HepG2 (cell line): ENCODE measurements at regions not wholly inside any gene's neighbourhood (a gene's known extent, or its start where the extent isn't known, plus 50 kb on each side); places are given as distances from the start of the nearest gene placed in this dataset.

Experiments
- ATAC-seq: fragments of 200-7000 bp; cut with Tn5 transposase; 3 replicates; pipeline ENCODE4 v1.9.1; 2020; ENCODE audit warnings: mild to moderate bottlenecking, moderate library complexity
- BruUV-seq: library from RNA; stranded (reverse); fragments of 400-500 nt; replicated peaks from 2 replicates; lab custom pipeline; 2021; lab: Mats Ljungman, UMichigan
- CTCF ChIA-PET: fragments of 300-600 bp; formaldehyde crosslinking; extraction: SDS; loops from one replicate; lab custom pipeline; 2021; ENCODE audit warnings: low total read pairs, inconsistent platforms, low intra/inter-chr PET ratio; lab: Yijun Ruan, JAX
- POLR2A ChIA-PET: fragments of 350-600 bp; sonication (Branson Sonifier 250); formaldehyde crosslinking; loops from one replicate; lab custom pipeline; 2020; ENCODE audit warnings: antibody characterized with exemption, inconsistent platforms; lab: Yijun Ruan, JAX
- DNase-seq: peaks from one replicate; pipeline ENCODE4 v3.0.0-alpha.2; 2015; ENCODE audit warnings: low spot score
- FAIRE-seq: peaks from 3 replicates; lab custom pipeline; 2011; peaks lifted over from hg19 to GRCh38; lab: Jason Lieb, UNC
- H2AFZ ChIP-seq: one replicate; pipeline ENCODE4 v1.6.1; 2011; ENCODE audit warnings: low read length, inconsistent platforms
- H3K27ac ChIP-seq: fragments of 300-600 bp; 3 replicates; pipeline ENCODE4 v1.8.0; 2011; ENCODE audit warnings: mixed run types, mild to moderate bottlenecking, mixed read lengths, low read length, inconsistent platforms; ENCODE audit not compliant: insufficient read depth; ENCODE audit errors: extremely low read length
- H3K27me3 ChIP-seq, 2 experiments: fragments of 200-600 bp in 1 of 2; 2 replicates in 1 of 2; 3 replicates in 1 of 2; pipeline versions ENCODE4 v1.6.0 to v1.8.0; 2011; ENCODE audit warnings: low read length in 2 of 2, mild to moderate bottlenecking in 2 of 2, moderate library complexity in 2 of 2, inconsistent platforms in 1 of 2; ENCODE audit not compliant: insufficient read depth in 2 of 2, control insufficient read depth in 1 of 2
- H3K36me3 ChIP-seq, 2 experiments: fragments of 200-600 bp in 1 of 2; replicated peaks in 1 of 2; 2 replicates in 1 of 2; 3 replicates in 1 of 2; pipeline versions ENCODE4 v1.5.1 to v1.8.0; 2011; ENCODE audit warnings: low read length in 2 of 2, inconsistent platforms in 1 of 2; ENCODE audit not compliant: insufficient read depth in 2 of 2, control insufficient read depth in 1 of 2
- H3K4me1 ChIP-seq: 2 replicates; pipeline ENCODE4 v1.5.1; 2012; ENCODE audit warnings: low read length, inconsistent platforms; ENCODE audit not compliant: insufficient read depth
- H3K4me2 ChIP-seq: 2 replicates; pipeline ENCODE4 v1.6.0; 2011; ENCODE audit warnings: low read depth, low read length, inconsistent platforms
- H3K4me3 ChIP-seq, 3 experiments: fragments of 200-600 bp in 1 of 3; sonication (generic), shearing (Covaris generic) in 1 of 3; replicated peaks in 1 of 3; 2 replicates each; pipeline ENCODE4 v1.5.1; 2011 to 2016; ENCODE audit warnings: low read length in 3 of 3, inconsistent platforms in 2 of 3, low read depth in 2 of 3, mild to moderate bottlenecking in 2 of 3, control low read depth in 1 of 3, mixed read lengths in 1 of 3; ENCODE audit not compliant: insufficient read depth in 1 of 3
- H3K79me2 ChIP-seq: one replicate; pipeline ENCODE4 v1.6.1; 2011; ENCODE audit warnings: low read length, inconsistent platforms; ENCODE audit not compliant: insufficient read depth
- H3K9ac ChIP-seq: 2 replicates; pipeline ENCODE4 v1.6.0; 2011; ENCODE audit warnings: mild to moderate bottlenecking, low read depth, low read length, inconsistent platforms; ENCODE audit not compliant: insufficient read depth
- H3K9me3 ChIP-seq: 2 replicates; pipeline ENCODE4 v1.5.1; 2012; ENCODE audit warnings: mild to moderate bottlenecking, low read length
- H4K20me1 ChIP-seq: 2 replicates; pipeline ENCODE4 v1.6.0; 2011; ENCODE audit warnings: inconsistent platforms, mild to moderate bottlenecking, low read length, moderate library complexity; ENCODE audit not compliant: insufficient read depth
- GATA4 ChIP-seq: sonication (generic); IDR thresholded peaks from 2 replicates; pipeline ENCODE4 v1.6.1; 2016; ENCODE audit warnings: antibody characterized with exemption, low read depth, borderline replicate concordance
- GMEB1 ChIP-seq: sonication (generic); formaldehyde crosslinking; IDR thresholded peaks from 2 replicates; pipeline ENCODE4 v1.5.1; 2020; ENCODE audit warnings: missing genetic modification reagents, mild to moderate bottlenecking, borderline replicate concordance
- IKZF1 ChIP-seq: fragments of 450-650 bp; IDR thresholded peaks from 2 replicates; pipeline ENCODE4 v1.7.1; 2016
- MXI1 ChIP-seq: IDR thresholded peaks from 3 replicates; pipeline ENCODE4 v1.6.1; 2012; ENCODE audit warnings: low read depth, low read length, inconsistent platforms, borderline replicate concordance
- NFKB2 ChIP-seq: sonication (generic); formaldehyde crosslinking; IDR thresholded peaks from 2 replicates; pipeline ENCODE4 v1.4.0; 2020; ENCODE audit warnings: missing genetic modification reagents, borderline replicate concordance
- NFYB ChIP-seq: sonication (generic); formaldehyde crosslinking; IDR thresholded peaks from 2 replicates; pipeline ENCODE4 v1.4.0; 2020; ENCODE audit warnings: missing genetic modification reagents
- PRMT3 ChIP-seq: sonication (generic); formaldehyde crosslinking; IDR thresholded peaks from 2 replicates; pipeline ENCODE4 v1.8.1; 2022; ENCODE audit warnings: low read depth, mild to moderate bottlenecking, moderate library complexity, missing genetic modification reagents, borderline replicate concordance
- SMAD3 ChIP-seq: sonication (generic); formaldehyde crosslinking; IDR thresholded peaks from 2 replicates; pipeline ENCODE4 v1.4.0; 2020; ENCODE audit warnings: missing genetic modification reagents
- SMC3 ChIP-seq: IDR thresholded peaks from 2 replicates; pipeline ENCODE4 v1.6.1; 2011; ENCODE audit warnings: low read length, improper control_type of control experiment
- ZBED4 ChIP-seq: sonication (generic); formaldehyde crosslinking; IDR thresholded peaks from 2 replicates; pipeline ENCODE4 v1.4.0; 2020; ENCODE audit warnings: missing genetic modification reagents, borderline replicate concordance
- ZNF143 ChIP-seq: sonication (generic); formaldehyde crosslinking; IDR thresholded peaks from 2 replicates; pipeline ENCODE4 v1.4.0; 2020; ENCODE audit warnings: missing genetic modification reagents
- ZNF367 ChIP-seq: sonication (generic); formaldehyde crosslinking; IDR thresholded peaks from 2 replicates; pipeline ENCODE4 v1.4.0; 2020; ENCODE audit warnings: missing genetic modification reagents, borderline replicate concordance
- WGBS: methylation state at CpG from one replicate; pipeline ENCODE4 v1.1.6; 2017; ENCODE audit warnings: low lambda C conversion rate; 5-methylcytosine and 5-hydroxymethylcytosine counted together
- in situ Hi-C: cut with HindIII; loops from 2 replicates; pipeline ENCODE4 v1.10.0; 2017; ENCODE audit warnings: low pct_unique_long_range_greater_than_20kb; ENCODE audit not compliant: extremely low pct_ligation_motif_present
- intact Hi-C: fragments of 100-400 bp; cut with micrococcal nuclease; formaldehyde crosslinking; loops from one replicate; pipeline ENCODE4 v1.10.0; 2022; ENCODE audit not compliant: unreplicated experiment
- TF ChIP-seq, protein P1 (sequence below): sonication (generic); formaldehyde crosslinking; IDR thresholded peaks from 2 replicates; pipeline ENCODE4 v1.4.0; 2020; ENCODE audit warnings: mild to moderate bottlenecking, missing genetic modification reagents

DNA sequence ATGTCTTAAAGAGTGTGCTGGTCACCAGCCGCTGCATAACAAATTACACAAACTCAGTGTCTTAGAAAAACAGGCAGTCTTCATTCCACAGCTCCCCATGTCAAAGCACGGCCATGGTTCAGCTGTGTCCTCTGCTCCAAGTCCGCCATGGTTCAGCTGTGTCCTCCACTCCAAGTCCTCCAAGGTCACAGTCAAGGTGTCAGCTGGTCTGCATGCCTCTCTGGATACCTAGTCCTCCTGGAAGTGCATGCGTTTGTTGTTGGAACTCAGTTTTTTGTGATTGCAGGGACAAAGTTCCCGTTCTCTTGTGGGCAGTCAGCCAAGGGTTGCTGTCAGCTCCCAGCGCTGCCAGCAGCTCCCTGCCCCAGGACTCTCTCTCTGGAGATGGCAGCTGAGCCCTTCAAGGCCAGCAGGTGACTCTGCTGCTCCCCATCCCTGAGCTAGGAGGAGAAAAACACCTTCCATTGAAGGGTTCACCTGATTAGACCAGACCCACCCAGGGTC lies 304.0 kb upstream of the MYT1L start:
- no peak for ATAC-seq
- TF ChIP-seq SMC3 = no peak
- no peak for TF ChIP-seq SMAD3 (CRISPR knock-in tag)
- no peak for TF ChIP-seq GATA4
- TF ChIP-seq NFYB (CRISPR knock-in tag) = no peak
- no peak for TF ChIP-seq NFKB2 (CRISPR knock-in tag)
- TF ChIP-seq PRMT3 (CRISPR knock-in tag) = no peak
- no peak for TF ChIP-seq GMEB1
- no peak for TF ChIP-seq ZNF143 (CRISPR knock-in tag)
- TF ChIP-seq, protein P1, sequence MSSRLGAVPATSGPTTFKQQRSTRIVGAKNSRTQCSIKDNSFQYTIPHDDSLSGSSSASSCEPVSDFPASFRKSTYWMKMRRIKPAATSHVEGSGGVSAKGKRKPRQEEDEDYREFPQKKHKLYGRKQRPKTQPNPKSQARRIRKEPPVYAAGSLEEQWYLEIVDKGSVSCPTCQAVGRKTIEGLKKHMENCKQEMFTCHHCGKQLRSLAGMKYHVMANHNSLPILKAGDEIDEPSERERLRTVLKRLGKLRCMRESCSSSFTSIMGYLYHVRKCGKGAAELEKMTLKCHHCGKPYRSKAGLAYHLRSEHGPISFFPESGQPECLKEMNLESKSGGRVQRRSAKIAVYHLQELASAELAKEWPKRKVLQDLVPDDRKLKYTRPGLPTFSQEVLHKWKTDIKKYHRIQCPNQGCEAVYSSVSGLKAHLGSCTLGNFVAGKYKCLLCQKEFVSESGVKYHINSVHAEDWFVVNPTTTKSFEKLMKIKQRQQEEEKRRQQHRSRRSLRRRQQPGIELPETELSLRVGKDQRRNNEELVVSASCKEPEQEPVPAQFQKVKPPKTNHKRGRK (CRISPR knock-in tag) = no peak
- no peak for TF ChIP-seq IKZF1
- TF ChIP-seq ZBED4 (CRISPR knock-in tag) = no peak
- TF ChIP-seq MXI1 = no peak
- no peak for TF ChIP-seq ZNF367

More for the DNA sequence above, 304.0 kb upstream of the MYT1L start:
- 17% methylated on average over 6 of the region's 6 CpGs for WGBS
- in situ Hi-C loops (no loop called here), intact Hi-C loops (no loop called here)
- no peaks in the 10 kb centered on the region for H3K4me1 ChIP-seq
- no peak overlapping the region for H3K4me3 ChIP-seq
- H3K27me3 ChIP-seq = peaks cover 3 to 39% of the 10 kb centered on the region in 2 experiments; a peak in 3 of 5 replicates
- H3K9ac ChIP-seq = no peak overlapping the region
- H4K20me1 ChIP-seq = no peaks in the 10 kb centered on the region
- POLR2A ChIA-PET = no interaction called here
- CTCF ChIA-PET = no interaction called here
- BruUV-seq = no TSS peak
- no peak overlapping the region for H3K4me2 ChIP-seq
- H2AFZ ChIP-seq = no peak overlapping the region
- DNase-seq = no peak
- no peaks in the 10 kb centered on the region for H3K79me2 ChIP-seq
- H3K27ac ChIP-seq = no peak overlapping the region
- no peak for FAIRE-seq
- H3K9me3 ChIP-seq = no peaks in the 10 kb centered on the region
- H3K36me3 ChIP-seq = no peaks in the 10 kb centered on the region
